ENCODE measurements at regions not wholly inside any gene's neighbourhood (a gene's known extent, or its start where the extent isn't known, plus 50 kb on each side); places are given as distances from the start of the nearest gene placed in this dataset.

- TF ChIP-seq ZNF274 (IDR thresholded peaks at IDR 0.05; ENCODE audit: low read depth, low read length) (no peak), SUZ12 (IDR thresholded peaks at IDR 0.05; ENCODE audit: extremely low read depth, insufficient read depth, insufficient read length) (no peak), YY1 (IDR thresholded peaks at IDR 0.05; ENCODE audit: insufficient read depth, insufficient read length) (no peak)
Observed at GRCh38 chr3:150247441-150247840, 160.7 kb upstream of the TSC22D2 start.

Measured in NT2/D1 (cell line).